ENCODE measurements at regions not wholly inside any gene's neighbourhood (a gene's known extent, or its start where the extent isn't known, plus 50 kb on each side); places are given as distances from the start of the nearest gene placed in this dataset.

DNA sequence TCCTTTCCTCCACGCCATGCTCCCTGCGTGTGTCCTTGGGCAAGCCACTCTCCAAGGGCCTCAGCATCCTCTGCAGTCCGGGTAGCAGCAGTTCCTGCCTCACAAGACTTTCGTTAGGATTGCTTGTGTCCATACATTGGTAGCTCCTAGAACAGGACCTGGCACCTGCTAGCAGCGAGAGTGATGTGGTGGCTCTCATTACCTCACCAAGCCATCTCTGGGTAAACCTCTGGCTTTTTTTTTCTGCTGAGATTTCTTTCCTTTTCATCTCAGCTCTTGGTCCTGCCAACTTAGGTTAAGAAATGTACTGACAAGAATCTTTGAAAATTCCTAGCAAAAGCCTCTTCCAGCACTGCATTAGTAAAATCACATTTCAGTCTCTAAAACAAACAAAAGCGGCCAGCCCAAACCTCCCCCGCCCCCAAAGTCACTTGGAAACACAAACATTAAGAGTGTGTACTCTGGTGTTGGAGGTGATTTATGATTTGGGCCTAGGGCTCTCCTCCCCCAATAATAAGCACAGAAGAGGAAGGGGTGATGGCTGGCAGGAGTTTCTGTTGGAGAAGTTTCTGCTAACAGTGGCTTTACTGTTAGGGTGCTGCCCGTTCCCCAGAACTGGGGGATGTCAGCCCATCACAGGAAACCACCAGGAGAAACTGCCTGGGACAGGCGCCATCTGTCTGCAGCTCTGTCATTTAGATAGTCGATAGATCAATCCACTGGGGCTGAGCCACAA is 199.2 kb downstream of the CD83 start:
- H3K27ac ChIP-seq: no peak overlapping the region
- TF ChIP-seq EZH2 (IDR thresholded peaks at IDR 0.05; ENCODE audit: insufficient read depth, poor library complexity, severe bottlenecking): no peak
- TF ChIP-seq EZH2phosphoT487 (IDR thresholded peaks at IDR 0.05; ENCODE audit: insufficient read depth, low read depth): no peak

GRCh38 chr6:14317387-14317970 is 199.9 kb downstream of the CD83 start:
- no peak for DNase-seq
- Histone ChIP-seq H3K27me3 (replicated peaks; ENCODE audit: insufficient read depth) (no peaks in the 10 kb centered on the region; the same call in 1 of the 2 replicates), H3K4me3 (no peak overlapping the region), H3K4me2 (ENCODE audit: unreplicated experiment) (no peak overlapping the region), H3F3A (ENCODE audit: insufficient read depth) (no peaks in the 10 kb centered on the region), H4K20me1 (ENCODE audit: insufficient read depth) (no peaks in the 10 kb centered on the region), H2AFZ (no peak overlapping the region), H3K9ac (no peak overlapping the region), H3K79me2 (ENCODE audit: insufficient read depth) (no peaks in the 10 kb centered on the region), H3K9me3 (ENCODE audit: low read depth) (no peaks in the 10 kb centered on the region), H3K9me2 (ENCODE audit: insufficient read depth) (no peaks in the 10 kb centered on the region), H3K27ac (no peak overlapping the region), H3K36me3 (ENCODE audit: low read depth) (no peaks in the 10 kb centered on the region), H3K4me1 (ENCODE audit: insufficient read depth) (no peaks in the 10 kb centered on the region)
- in situ Hi-C loops (cut with MboI): no loop called here
- no peak for TF ChIP-seq EZH2phosphoT487 (IDR thresholded peaks at IDR 0.05; ENCODE audit: insufficient read depth, low read depth)
- TF ChIP-seq EZH2 (IDR thresholded peaks at IDR 0.05; ENCODE audit: insufficient read depth, poor library complexity, severe bottlenecking): no peak
- WGBS, 2 experiments (ENCODE audit: low coverage in 1 of 2, low lambda C conversion rate in 2 of 2, missing lambda C conversion rate in 2 of 2): 67 to 70% methylated on average over 6 of the region's 6 CpGs

More for the DNA sequence above, 199.2 kb downstream of the CD83 start:
- no peaks in the 10 kb centered on the region for H3F3A ChIP-seq (ENCODE audit: insufficient read depth)
- no peaks in the 10 kb centered on the region for H3K79me2 ChIP-seq (ENCODE audit: insufficient read depth)
- no peaks in the 10 kb centered on the region; the same call in 1 of the 2 replicates for H3K27me3 ChIP-seq (replicated peaks; ENCODE audit: insufficient read depth)
- in situ Hi-C loops (cut with MboI): no loop called here
- H3K36me3 ChIP-seq (ENCODE audit: low read depth): no peaks in the 10 kb centered on the region
- no peaks in the 10 kb centered on the region for H3K9me2 ChIP-seq (ENCODE audit: insufficient read depth)
- H3K4me3 ChIP-seq: no peak overlapping the region
- no peak overlapping the region for H3K9ac ChIP-seq
- no peak overlapping the region for H2AFZ ChIP-seq
- H3K4me2 ChIP-seq (ENCODE audit: unreplicated experiment): no peak overlapping the region
- WGBS, 2 experiments (ENCODE audit: low coverage in 1 of 2, low lambda C conversion rate in 2 of 2, missing lambda C conversion rate in 2 of 2): 49 to 57% methylated on average over 10 of the region's 10 CpGs
- no peaks in the 10 kb centered on the region for H3K4me1 ChIP-seq (ENCODE audit: insufficient read depth)
- DNase-seq: no peak
- H3K9me3 ChIP-seq (ENCODE audit: low read depth): no peaks in the 10 kb centered on the region
- H4K20me1 ChIP-seq (ENCODE audit: insufficient read depth): no peaks in the 10 kb centered on the region

DNA sequence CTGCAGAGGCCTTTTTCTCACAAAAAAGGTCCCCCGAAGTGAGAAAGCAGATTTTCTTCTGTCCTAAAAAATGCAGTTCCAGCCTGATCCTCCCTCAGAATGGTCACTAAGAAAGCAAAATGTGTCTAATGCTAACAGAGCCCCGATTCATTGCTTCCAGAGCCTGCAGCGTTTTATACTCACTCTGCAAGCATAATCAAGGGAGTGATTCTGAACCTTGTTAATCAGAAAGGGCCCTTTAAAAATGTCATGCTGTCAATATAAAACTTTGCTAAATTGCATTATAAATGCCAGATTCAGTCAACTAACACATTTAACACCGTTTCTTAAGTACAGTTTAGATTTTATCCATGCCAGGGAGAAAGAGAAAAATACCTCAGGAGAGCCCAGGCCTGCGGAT is 202.8 kb downstream of the CD83 start:
- Histone ChIP-seq H3K9ac (no peak overlapping the region), H3K4me2 (ENCODE audit: unreplicated experiment) (no peak overlapping the region), H3K4me1 (ENCODE audit: insufficient read depth) (no peaks in the 10 kb centered on the region), H3K36me3 (ENCODE audit: low read depth) (no peaks in the 10 kb centered on the region), H3K9me3 (ENCODE audit: low read depth) (no peaks in the 10 kb centered on the region), H3K79me2 (ENCODE audit: insufficient read depth) (no peaks in the 10 kb centered on the region), H3K27ac (no peak overlapping the region), H3F3A (ENCODE audit: insufficient read depth) (no peaks in the 10 kb centered on the region), H3K9me2 (ENCODE audit: insufficient read depth) (no peaks in the 10 kb centered on the region), H3K4me3 (no peak overlapping the region), H4K20me1 (ENCODE audit: insufficient read depth) (no peaks in the 10 kb centered on the region), H3K27me3 (replicated peaks; ENCODE audit: insufficient read depth) (no peaks in the 10 kb centered on the region; the same call in 1 of the 2 replicates), H2AFZ (no peak overlapping the region)
- TF ChIP-seq EZH2 (IDR thresholded peaks at IDR 0.05; ENCODE audit: insufficient read depth, poor library complexity, severe bottlenecking) (no peak), EZH2phosphoT487 (IDR thresholded peaks at IDR 0.05; ENCODE audit: insufficient read depth, low read depth) (no peak)
- in situ Hi-C loops (cut with MboI): no loop called here
- no peak for DNase-seq
- 71 to 81% methylated on average over 5 of the region's 5 CpGs for WGBS, 2 experiments (ENCODE audit: low coverage in 1 of 2, low lambda C conversion rate in 2 of 2, missing lambda C conversion rate in 2 of 2)

- no peak overlapping the region for H3K4me2 ChIP-seq (ENCODE audit: unreplicated experiment)
- no peaks in the 10 kb centered on the region for H3K79me2 ChIP-seq (ENCODE audit: insufficient read depth)
- in situ Hi-C loops (cut with MboI): no loop called here
- TF ChIP-seq EZH2 (IDR thresholded peaks at IDR 0.05; ENCODE audit: insufficient read depth, poor library complexity, severe bottlenecking) (no peak), EZH2phosphoT487 (IDR thresholded peaks at IDR 0.05; ENCODE audit: insufficient read depth, low read depth) (no peak)
- H2AFZ ChIP-seq: no peak overlapping the region
- H3K4me1 ChIP-seq (ENCODE audit: insufficient read depth): no peaks in the 10 kb centered on the region
- H3K9ac ChIP-seq: no peak overlapping the region
- no peak for DNase-seq
- no peaks in the 10 kb centered on the region; the same call in 1 of the 2 replicates for H3K27me3 ChIP-seq (replicated peaks; ENCODE audit: insufficient read depth)
- H3K27ac ChIP-seq: no peak overlapping the region
- H4K20me1 ChIP-seq (ENCODE audit: insufficient read depth): no peaks in the 10 kb centered on the region
- H3K9me3 ChIP-seq (ENCODE audit: low read depth): no peaks in the 10 kb centered on the region
- no peaks in the 10 kb centered on the region for H3K36me3 ChIP-seq (ENCODE audit: low read depth)
- WGBS, 2 experiments (ENCODE audit: low coverage in 1 of 2, low lambda C conversion rate in 2 of 2, missing lambda C conversion rate in 2 of 2): 81 to 89% methylated on average over 10 of the region's 10 CpGs
- H3K4me3 ChIP-seq: no peak overlapping the region
- H3K9me2 ChIP-seq (ENCODE audit: insufficient read depth): no peaks in the 10 kb centered on the region
- no peaks in the 10 kb centered on the region for H3F3A ChIP-seq (ENCODE audit: insufficient read depth)
Measured at GRCh38 chr6:14321992-14322772, 204.6 kb downstream of the CD83 start.

All from GM23248 (cell line).